ENCODE measurements at regions not wholly inside any gene's neighbourhood (a gene's known extent, or its start where the extent isn't known, plus 50 kb on each side); places are given as distances from the start of the nearest gene placed in this dataset.
"Not testable (repeated sequence)": the region's sequence is repeated elsewhere in the genome, so short reads cannot be mapped to it uniquely, and the experiment has no call there.

DNA sequence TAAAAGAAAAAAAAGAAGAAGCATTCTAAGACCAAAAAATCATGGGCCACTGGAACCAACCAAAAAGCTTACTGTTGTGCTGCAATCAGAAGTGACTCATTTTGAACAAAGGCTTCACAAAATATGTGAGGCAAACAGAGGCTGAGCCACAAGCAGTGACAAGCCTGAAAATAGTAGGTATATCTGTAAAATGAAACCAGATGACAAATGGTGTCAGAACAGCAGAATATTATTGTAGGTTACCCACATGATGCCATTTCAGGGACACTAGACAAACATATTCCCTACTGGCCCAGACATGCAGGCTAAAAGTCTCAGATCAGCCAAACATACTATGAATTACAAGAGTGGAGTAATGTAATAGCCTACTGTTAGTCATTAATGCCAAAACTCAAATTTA lies 1301.8 kb upstream of the DIAPH2 start:
- H3K27me3 ChIP-seq (ENCODE audit: control insufficient read depth, insufficient read depth, low read length): no peaks in the 10 kb centered on the region
- H3K27ac ChIP-seq (ENCODE audit: low read length): no peak overlapping the region
- DNase-seq (ENCODE audit: low read depth, low spot score): no peak
- no peak overlapping the region for H3K4me3 ChIP-seq (ENCODE audit: low read length)
- H3K9me3 ChIP-seq (ENCODE audit: control insufficient read depth, insufficient read depth, low read length): no peaks in the 10 kb centered on the region
- no peaks in the 10 kb centered on the region for H3K36me3 ChIP-seq (ENCODE audit: control insufficient read depth, insufficient read depth, low read length)
- H3K4me1 ChIP-seq (ENCODE audit: control insufficient read depth, insufficient read depth, low read length): no peaks in the 10 kb centered on the region

DNA sequence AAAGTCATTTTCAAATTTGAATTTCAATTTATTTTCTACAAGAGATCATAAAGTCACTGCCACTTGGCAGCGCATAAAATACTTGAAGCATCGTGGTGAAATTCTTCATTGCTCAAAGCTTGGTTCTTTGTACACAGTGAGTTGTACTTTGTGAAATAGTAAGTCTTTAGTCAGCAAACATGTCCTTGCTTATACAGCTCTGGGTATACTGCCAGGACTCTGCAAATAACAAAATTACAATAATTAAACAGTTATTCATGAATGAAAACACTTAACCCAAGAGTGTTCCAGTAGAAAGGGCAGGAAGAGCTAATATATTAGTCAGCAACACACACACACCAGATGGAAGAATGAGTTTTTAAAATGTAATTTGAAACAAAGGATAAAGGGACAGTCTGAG lies 1300.9 kb upstream of the DIAPH2 start:
- no peaks in the 10 kb centered on the region for H3K27me3 ChIP-seq (ENCODE audit: control insufficient read depth, insufficient read depth, low read length)
- no CpG with 5 or more reads among the region's 2 CpGs for WGBS (ENCODE audit: insufficient coverage, insufficient read length)
- no peaks in the 10 kb centered on the region for H3K4me1 ChIP-seq (ENCODE audit: control insufficient read depth, insufficient read depth, low read length)
- DNase-seq (ENCODE audit: low read depth, low spot score): no peak
- H3K36me3 ChIP-seq (ENCODE audit: control insufficient read depth, insufficient read depth, low read length): no peaks in the 10 kb centered on the region
- H3K4me3 ChIP-seq (ENCODE audit: low read length): no peak overlapping the region
- no peak overlapping the region for H3K27ac ChIP-seq (ENCODE audit: low read length)
- H3K9me3 ChIP-seq (ENCODE audit: control insufficient read depth, insufficient read depth, low read length): no peaks in the 10 kb centered on the region

DNA sequence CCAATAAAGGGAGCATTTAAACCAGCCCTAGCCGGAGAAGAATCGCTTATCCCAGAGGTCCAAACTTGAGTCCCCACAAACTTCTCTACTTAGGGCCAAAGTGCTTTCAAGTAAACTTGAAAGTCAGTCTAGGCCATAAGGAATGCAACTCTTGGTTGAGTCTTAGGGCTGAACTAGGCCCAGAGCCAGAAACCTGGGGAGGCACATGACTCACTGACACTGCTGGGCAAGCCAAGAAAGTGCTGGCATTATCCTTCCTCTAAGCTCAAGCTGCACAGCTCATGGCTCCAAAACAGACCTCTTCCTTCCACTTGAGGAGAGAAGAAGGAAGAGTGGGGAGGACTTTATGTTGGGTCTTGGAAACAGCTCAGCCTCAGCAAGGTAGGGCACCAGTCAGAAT lies 1257.3 kb upstream of the DIAPH2 start:
- Histone ChIP-seq H3K4me3 (ENCODE audit: low read length) (no peak overlapping the region), H3K9me3 (ENCODE audit: control insufficient read depth, insufficient read depth, low read length) (no peaks in the 10 kb centered on the region), H3K4me1 (ENCODE audit: control insufficient read depth, insufficient read depth, low read length) (no peaks in the 10 kb centered on the region), H3K36me3 (ENCODE audit: control insufficient read depth, insufficient read depth, low read length) (no peaks in the 10 kb centered on the region), H3K27ac (ENCODE audit: low read length) (no peak overlapping the region), H3K27me3 (ENCODE audit: control insufficient read depth, insufficient read depth, low read length) (no peaks in the 10 kb centered on the region)
- WGBS (ENCODE audit: insufficient coverage, insufficient read length): no CpG with 5 or more reads among the region's 2 CpGs
- DNase-seq (ENCODE audit: low read depth, low spot score): no peak

DNA sequence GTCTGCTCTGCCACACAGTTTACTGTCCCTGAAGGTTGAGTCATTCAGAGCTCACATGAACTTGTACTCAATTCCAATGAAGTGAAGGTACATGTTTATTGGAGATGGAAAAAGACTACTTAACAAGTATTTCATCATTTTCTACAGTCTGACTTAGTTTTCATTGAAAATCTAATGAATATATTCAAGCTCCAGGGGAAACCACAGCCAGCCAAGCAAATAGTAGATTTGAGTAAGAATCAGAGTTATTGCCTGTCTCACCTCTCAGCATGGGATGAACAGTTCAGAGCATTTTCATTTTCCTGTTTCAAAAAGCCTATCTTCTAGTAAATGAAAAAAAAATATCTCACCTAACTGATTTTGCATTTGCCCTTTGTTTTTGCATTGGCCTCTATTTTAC lies 1249.4 kb upstream of the DIAPH2 start:
- Histone ChIP-seq H3K36me3 (ENCODE audit: control insufficient read depth, insufficient read depth, low read length) (no peaks in the 10 kb centered on the region), H3K27me3 (ENCODE audit: control insufficient read depth, insufficient read depth, low read length) (no peaks in the 10 kb centered on the region), H3K4me3 (ENCODE audit: low read length) (no peak overlapping the region), H3K27ac (ENCODE audit: low read length) (no peak overlapping the region), H3K4me1 (ENCODE audit: control insufficient read depth, insufficient read depth, low read length) (no peaks in the 10 kb centered on the region), H3K9me3 (ENCODE audit: control insufficient read depth, insufficient read depth, low read length) (no peaks in the 10 kb centered on the region)
- DNase-seq (ENCODE audit: low read depth, low spot score): no peak

DNA sequence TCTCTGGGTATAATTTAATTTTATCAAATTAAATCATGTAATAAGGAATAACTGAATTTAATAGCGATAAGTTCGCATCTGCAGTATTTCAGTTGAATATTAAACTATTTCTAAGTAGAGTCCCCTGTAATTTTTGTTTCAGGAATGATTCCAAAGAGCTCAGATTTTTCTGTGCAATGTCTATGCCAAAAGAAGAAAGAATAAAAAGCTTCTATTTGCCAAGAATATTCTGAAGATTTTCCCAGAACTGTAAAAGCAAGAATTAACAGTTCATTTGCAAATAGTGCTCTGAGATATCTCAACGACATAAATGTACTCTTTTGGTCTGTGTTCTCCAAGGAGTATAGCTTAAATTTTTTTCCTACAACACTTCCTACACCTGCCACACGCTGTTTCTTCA lies 1242.8 kb upstream of the DIAPH2 start:
- no CpG with 5 or more reads among the region's 4 CpGs for WGBS (ENCODE audit: insufficient coverage, insufficient read length)
- no peak overlapping the region for H3K4me3 ChIP-seq (ENCODE audit: low read length)
- no peak overlapping the region for H3K27ac ChIP-seq (ENCODE audit: low read length)
- no peaks in the 10 kb centered on the region for H3K36me3 ChIP-seq (ENCODE audit: control insufficient read depth, insufficient read depth, low read length)
- no peaks in the 10 kb centered on the region for H3K4me1 ChIP-seq (ENCODE audit: control insufficient read depth, insufficient read depth, low read length)
- no peak for DNase-seq (ENCODE audit: low read depth, low spot score)
- no peaks in the 10 kb centered on the region for H3K27me3 ChIP-seq (ENCODE audit: control insufficient read depth, insufficient read depth, low read length)
- no peaks in the 10 kb centered on the region for H3K9me3 ChIP-seq (ENCODE audit: control insufficient read depth, insufficient read depth, low read length)

DNA sequence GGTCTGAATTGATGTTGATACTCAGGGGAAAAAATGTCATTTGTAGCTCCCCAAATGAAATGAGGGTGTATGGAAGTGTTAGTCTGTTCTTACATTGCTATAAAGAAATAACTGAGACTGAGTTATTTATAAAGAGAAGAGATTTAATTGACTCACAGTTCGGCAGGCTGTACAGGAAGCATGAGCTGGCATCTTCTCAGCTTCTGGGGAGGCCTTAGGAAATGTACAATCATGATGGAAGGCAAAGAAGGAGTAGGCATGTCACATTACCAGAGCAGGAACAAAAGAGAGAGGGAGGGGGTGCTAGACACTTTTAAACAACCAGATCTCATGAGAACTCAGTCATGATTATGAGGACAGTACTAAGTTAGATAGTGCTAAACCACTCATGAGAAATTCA lies 1199.9 kb upstream of the DIAPH2 start:
- H3K4me1 ChIP-seq (ENCODE audit: control insufficient read depth, insufficient read depth, low read length): no peaks in the 10 kb centered on the region

DNA sequence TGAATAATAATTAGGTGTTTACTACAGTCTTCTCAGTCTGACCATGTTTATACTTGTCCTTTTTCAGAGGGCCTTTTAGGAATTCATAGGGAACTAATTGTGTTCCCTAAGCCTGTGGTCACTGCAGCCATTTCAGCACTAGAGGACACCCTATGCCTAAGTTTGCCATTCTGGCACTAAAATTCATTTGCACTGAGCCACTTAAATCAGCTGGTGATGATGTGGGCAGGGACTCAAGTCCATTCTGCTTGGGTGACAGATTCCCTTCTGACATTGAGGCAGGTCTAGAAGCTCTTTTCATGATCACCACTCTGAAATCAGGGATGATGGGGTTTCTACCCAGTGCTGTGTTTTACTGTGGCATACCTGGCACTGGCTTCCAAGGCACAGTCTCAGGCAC lies 1178.9 kb upstream of the DIAPH2 start:
- Histone ChIP-seq H3K4me1 (ENCODE audit: control insufficient read depth, insufficient read depth, low read length) (no peaks in the 10 kb centered on the region), H3K27me3 (ENCODE audit: control insufficient read depth, insufficient read depth, low read length) (no peaks in the 10 kb centered on the region), H3K9me3 (ENCODE audit: control insufficient read depth, insufficient read depth, low read length) (no peaks in the 10 kb centered on the region), H3K27ac (ENCODE audit: low read length) (no peak overlapping the region), H3K36me3 (ENCODE audit: control insufficient read depth, insufficient read depth, low read length) (no peaks in the 10 kb centered on the region), H3K4me3 (ENCODE audit: low read length) (no peak overlapping the region)
- DNase-seq (ENCODE audit: low read depth, low spot score): peak; percentile 7

More for the DNA sequence above, 1199.9 kb upstream of the DIAPH2 start:
- no CpG with 5 or more reads among the region's 1 CpG for WGBS (ENCODE audit: insufficient coverage, insufficient read length)
- DNase-seq (ENCODE audit: low read depth, low spot score): no peak
- H3K36me3 ChIP-seq (ENCODE audit: control insufficient read depth, insufficient read depth, low read length): no peaks in the 10 kb centered on the region
- H3K27me3 ChIP-seq (ENCODE audit: control insufficient read depth, insufficient read depth, low read length): no peaks in the 10 kb centered on the region
- no peaks in the 10 kb centered on the region for H3K9me3 ChIP-seq (ENCODE audit: control insufficient read depth, insufficient read depth, low read length)
- no peak overlapping the region for H3K27ac ChIP-seq (ENCODE audit: low read length)
- H3K4me3 ChIP-seq (ENCODE audit: low read length): no peak overlapping the region

DNA sequence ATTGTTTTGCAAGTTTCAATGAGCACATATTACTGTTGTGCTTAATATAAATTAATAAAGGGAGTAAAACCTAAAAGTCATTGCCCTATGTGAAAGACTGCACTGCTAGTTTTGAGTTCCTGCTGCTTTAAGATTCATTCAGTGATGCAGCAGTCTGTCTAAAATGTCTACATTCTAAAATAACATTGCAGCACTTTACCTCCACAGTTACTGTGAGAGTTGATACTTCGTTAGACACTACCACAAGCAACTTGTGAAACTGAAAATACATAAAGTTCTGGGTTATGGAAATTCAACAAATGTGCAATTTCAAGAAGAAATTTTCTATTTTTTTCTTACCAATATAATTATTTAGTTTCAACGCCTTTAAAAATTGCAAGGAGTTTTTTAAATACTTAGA lies 1175.2 kb upstream of the DIAPH2 start:
- WGBS (ENCODE audit: insufficient coverage, insufficient read length): no CpG with 5 or more reads among the region's 2 CpGs
- Histone ChIP-seq H3K27ac (ENCODE audit: low read length) (no peak overlapping the region), H3K36me3 (ENCODE audit: control insufficient read depth, insufficient read depth, low read length) (no peaks in the 10 kb centered on the region), H3K27me3 (ENCODE audit: control insufficient read depth, insufficient read depth, low read length) (no peaks in the 10 kb centered on the region), H3K4me1 (ENCODE audit: control insufficient read depth, insufficient read depth, low read length) (no peaks in the 10 kb centered on the region), H3K4me3 (ENCODE audit: low read length) (no peak overlapping the region), H3K9me3 (ENCODE audit: control insufficient read depth, insufficient read depth, low read length) (no peaks in the 10 kb centered on the region)
- no peak for DNase-seq (ENCODE audit: low read depth, low spot score)

DNA sequence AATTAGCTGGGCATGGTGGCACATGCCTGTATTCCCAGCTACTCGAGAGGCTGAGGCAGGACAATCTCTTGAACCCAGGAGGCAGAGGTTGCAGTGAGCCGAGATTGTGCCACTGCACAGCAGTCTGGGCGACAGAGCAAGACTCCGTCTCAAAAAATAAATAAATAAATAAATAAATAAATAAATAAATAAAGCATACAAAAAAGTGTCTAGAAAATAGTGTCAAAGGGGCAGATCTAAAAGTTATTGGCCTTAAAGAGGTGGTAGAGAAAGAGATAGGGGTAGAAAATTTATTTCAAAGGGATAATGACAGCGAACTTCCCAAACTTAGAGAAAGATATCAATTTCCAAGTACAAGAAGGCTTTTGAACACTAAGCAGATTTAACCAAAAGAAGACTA lies 1160.6 kb upstream of the DIAPH2 start:
- H3K27me3 ChIP-seq (ENCODE audit: control insufficient read depth, insufficient read depth, low read length); H3K36me3 ChIP-seq (ENCODE audit: control insufficient read depth, insufficient read depth, low read length): not testable (repeated sequence)

DNA sequence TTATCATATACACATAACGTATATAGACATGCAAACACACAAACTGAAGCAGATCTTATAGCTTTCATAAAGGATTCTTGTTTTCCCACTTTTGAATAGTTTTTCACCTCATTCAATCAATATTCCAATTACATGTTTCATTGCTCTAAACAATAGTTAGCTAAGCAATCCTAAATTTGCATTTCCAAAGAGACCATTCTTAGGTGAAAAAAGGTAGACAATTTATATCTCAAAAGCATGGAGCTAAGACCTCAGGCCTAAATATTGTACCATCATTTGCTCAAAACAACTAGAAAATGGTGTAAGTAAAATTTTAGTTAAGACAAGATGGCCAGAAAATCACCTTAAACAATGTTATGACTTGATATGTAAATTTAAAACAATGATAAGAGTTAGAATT lies 1148.5 kb upstream of the DIAPH2 start:
- H3K27ac ChIP-seq (ENCODE audit: low read length): no peak overlapping the region
- 100% methylated on average over 1 of the region's 1 CpG for WGBS (ENCODE audit: insufficient coverage, insufficient read length)
- no peak overlapping the region for H3K4me3 ChIP-seq (ENCODE audit: low read length)
- H3K27me3 ChIP-seq (ENCODE audit: control insufficient read depth, insufficient read depth, low read length): no peaks in the 10 kb centered on the region
- no peaks in the 10 kb centered on the region for H3K36me3 ChIP-seq (ENCODE audit: control insufficient read depth, insufficient read depth, low read length)
- H3K4me1 ChIP-seq (ENCODE audit: control insufficient read depth, insufficient read depth, low read length): no peaks in the 10 kb centered on the region
- H3K9me3 ChIP-seq (ENCODE audit: control insufficient read depth, insufficient read depth, low read length): no peaks in the 10 kb centered on the region
- no peak for DNase-seq (ENCODE audit: low read depth, low spot score)

More for the DNA sequence above, 1160.6 kb upstream of the DIAPH2 start:
- DNase-seq (ENCODE audit: low read depth, low spot score); H3K4me3 ChIP-seq (ENCODE audit: low read length); H3K9me3 ChIP-seq (ENCODE audit: control insufficient read depth, insufficient read depth, low read length); H3K27ac ChIP-seq (ENCODE audit: low read length); H3K4me1 ChIP-seq (ENCODE audit: control insufficient read depth, insufficient read depth, low read length): not testable (repeated sequence)
- no CpG with 5 or more reads among the region's 5 CpGs for WGBS (ENCODE audit: insufficient coverage, insufficient read length)

DNA sequence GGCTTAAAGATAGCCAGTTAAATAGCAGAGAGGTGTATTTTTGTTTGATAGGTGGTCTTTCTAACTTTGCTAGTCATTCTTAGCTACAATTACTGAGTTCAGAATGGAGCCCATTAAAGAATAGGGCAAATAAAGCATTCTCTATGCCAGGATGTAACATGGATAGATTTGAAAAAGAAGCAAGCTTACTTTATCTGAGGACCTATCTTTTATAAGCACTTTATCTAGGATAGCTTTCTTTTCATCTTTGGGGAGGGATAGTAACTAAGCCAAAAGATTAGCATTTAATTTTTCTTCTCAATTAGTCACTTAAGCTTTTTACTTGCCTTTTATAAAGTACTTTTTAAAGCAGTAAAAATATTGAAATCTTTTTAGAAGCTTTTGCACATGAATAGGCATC lies 1148.0 kb upstream of the DIAPH2 start:
- H3K27ac ChIP-seq (ENCODE audit: low read length): no peak overlapping the region
- no peaks in the 10 kb centered on the region for H3K4me1 ChIP-seq (ENCODE audit: control insufficient read depth, insufficient read depth, low read length)
- H3K9me3 ChIP-seq (ENCODE audit: control insufficient read depth, insufficient read depth, low read length): no peaks in the 10 kb centered on the region
- no peaks in the 10 kb centered on the region for H3K27me3 ChIP-seq (ENCODE audit: control insufficient read depth, insufficient read depth, low read length)
- no peak for DNase-seq (ENCODE audit: low read depth, low spot score)
- H3K36me3 ChIP-seq (ENCODE audit: control insufficient read depth, insufficient read depth, low read length): no peaks in the 10 kb centered on the region
- H3K4me3 ChIP-seq (ENCODE audit: low read length): no peak overlapping the region

DNA sequence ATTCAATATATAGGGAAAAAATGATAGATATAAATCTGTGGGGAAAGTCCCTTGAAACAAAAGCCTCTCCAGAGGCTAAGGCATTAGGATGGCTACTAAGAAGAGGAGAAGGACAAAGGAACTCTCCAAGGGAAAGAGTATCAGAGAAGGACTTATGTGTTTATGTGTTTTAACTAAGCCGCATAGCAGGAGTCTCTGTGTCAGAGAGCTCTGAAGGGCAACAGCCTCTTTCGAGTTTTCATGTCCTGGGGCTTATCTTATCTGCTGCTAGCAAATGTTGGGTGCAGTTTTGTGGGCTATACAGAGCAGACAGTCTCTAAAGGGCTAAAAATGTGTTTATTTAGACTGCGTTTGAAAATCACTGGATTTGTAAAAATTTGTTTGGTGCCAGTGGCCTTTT lies 1145.6 kb upstream of the DIAPH2 start:
- no CpG with 5 or more reads among the region's 3 CpGs for WGBS (ENCODE audit: insufficient coverage, insufficient read length)

More for the DNA sequence above, 1145.6 kb upstream of the DIAPH2 start:
- H3K9me3 ChIP-seq (ENCODE audit: control insufficient read depth, insufficient read depth, low read length): no peaks in the 10 kb centered on the region
- no peaks in the 10 kb centered on the region for H3K4me1 ChIP-seq (ENCODE audit: control insufficient read depth, insufficient read depth, low read length)
- H3K27ac ChIP-seq (ENCODE audit: low read length): no peak overlapping the region
- no peaks in the 10 kb centered on the region for H3K27me3 ChIP-seq (ENCODE audit: control insufficient read depth, insufficient read depth, low read length)
- no peaks in the 10 kb centered on the region for H3K36me3 ChIP-seq (ENCODE audit: control insufficient read depth, insufficient read depth, low read length)
- no peak for DNase-seq (ENCODE audit: low read depth, low spot score)
- no peak overlapping the region for H3K4me3 ChIP-seq (ENCODE audit: low read length)

Measured in iPS DF 6.9 (cell line).